HG03521 (cell line): ENCODE measurements at regions not wholly inside any gene's neighbourhood (a gene's known extent, or its start where the extent isn't known, plus 50 kb on each side); places are given as distances from the start of the nearest gene placed in this dataset.
"Not testable (repeated sequence)": the region's sequence is repeated elsewhere in the genome, so short reads cannot be mapped to it uniquely, and the experiment has no call there.

Experiments
- ATAC-seq: cut with Tn5 transposase; IDR thresholded peaks from one replicate; pipeline ENCODE4 v1.9.1; 2021; ENCODE audit warnings: mild to moderate bottlenecking, moderate library complexity; ENCODE audit not compliant: unreplicated experiment

GRCh38 chr15:95168951-95169431, 937.6 kb downstream of the MCTP2 start:
- no peak for ATAC-seq

GRCh38 chr15:95169541-95170459, 938.4 kb downstream of the MCTP2 start:
- no peak for ATAC-seq

- no peak for ATAC-seq
Observed at GRCh38 chr15:95170561-95171380, 939.4 kb downstream of the MCTP2 start.

- ATAC-seq, result no peak
Observed at GRCh38 chr15:95171564-95171963, 940.2 kb downstream of the MCTP2 start.

- ATAC-seq, result no peak
Observed at GRCh38 chr15:95174301-95175259, 943.2 kb downstream of the MCTP2 start.

- no peak for ATAC-seq
Observed at GRCh38 chr15:95175914-95176658, 944.7 kb downstream of the MCTP2 start.

- ATAC-seq, result no peak
Observed at GRCh38 chr15:95176794-95177577, 945.6 kb downstream of the MCTP2 start.

GRCh38 chr15:95180530-95180929, 949.2 kb downstream of the MCTP2 start:
- no peak for ATAC-seq

- ATAC-seq, result no peak
Observed at GRCh38 chr15:95182091-95182490, 950.7 kb downstream of the MCTP2 start.

- no peak for ATAC-seq
Observed at GRCh38 chr15:95192923-95193322, 961.6 kb downstream of the MCTP2 start.

GRCh38 chr15:95194746-95195145, 963.4 kb downstream of the MCTP2 start:
- no peak for ATAC-seq

GRCh38 chr15:95196176-95196915, 965.0 kb downstream of the MCTP2 start:
- ATAC-seq, result no peak

- ATAC-seq, result no peak
Observed at GRCh38 chr15:95202569-95203349, 971.4 kb downstream of the MCTP2 start.

- ATAC-seq, result no peak
Observed at GRCh38 chr15:95205077-95205476, 973.7 kb downstream of the MCTP2 start.

- not testable (repeated sequence) for ATAC-seq
Observed at GRCh38 chr15:95205830-95206229, 974.5 kb downstream of the MCTP2 start.

- ATAC-seq, result no peak
Observed at GRCh38 chr15:95208071-95208470, 976.7 kb downstream of the MCTP2 start.

GRCh38 chr15:95208988-95209387, 977.6 kb downstream of the MCTP2 start:
- no peak for ATAC-seq
